GM21717 (cell line): ENCODE measurements at regions not wholly inside any gene's neighbourhood (a gene's known extent, or its start where the extent isn't known, plus 50 kb on each side); places are given as distances from the start of the nearest gene placed in this dataset.
"Not testable (repeated sequence)": the region's sequence is repeated elsewhere in the genome, so short reads cannot be mapped to it uniquely, and the experiment has no call there.

Source experiments
- ATAC-seq: cut with Tn5 transposase; IDR thresholded peaks from one replicate; pipeline ENCODE4 v1.9.1; 2021; ENCODE audit warnings: mild to moderate bottlenecking, moderate library complexity; ENCODE audit not compliant: unreplicated experiment

DNA sequence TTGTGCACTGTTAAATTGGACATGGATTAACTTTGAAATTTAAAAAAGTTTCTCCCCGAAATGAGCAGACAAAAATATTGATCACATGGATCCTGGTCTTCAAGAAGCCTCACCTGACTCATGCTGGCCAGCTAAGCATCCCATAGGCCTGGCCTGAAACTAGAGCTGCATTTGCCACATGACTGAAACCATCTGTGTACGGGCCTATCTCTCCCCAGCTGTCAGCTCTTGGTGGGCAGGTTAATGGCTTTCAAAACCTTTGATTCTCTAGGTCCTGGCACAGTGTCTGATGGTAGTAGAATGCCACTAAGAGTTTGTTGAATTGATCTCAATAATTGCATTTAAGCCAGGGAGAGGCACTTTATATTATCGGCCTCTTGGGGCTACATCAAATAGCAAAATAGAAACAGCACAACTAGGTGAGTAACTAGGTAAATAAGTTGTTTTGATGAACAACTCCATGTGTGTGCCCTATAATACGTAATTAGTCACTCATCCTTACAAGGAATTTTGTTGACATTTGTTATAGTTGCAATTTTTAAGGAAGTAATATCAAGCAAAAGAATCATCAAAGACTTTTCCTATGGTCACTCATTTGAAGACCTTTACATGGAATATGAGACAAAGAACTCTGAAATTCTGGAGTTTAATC is 251.1 kb downstream of the SP3 start:
- no peak for ATAC-seq

DNA sequence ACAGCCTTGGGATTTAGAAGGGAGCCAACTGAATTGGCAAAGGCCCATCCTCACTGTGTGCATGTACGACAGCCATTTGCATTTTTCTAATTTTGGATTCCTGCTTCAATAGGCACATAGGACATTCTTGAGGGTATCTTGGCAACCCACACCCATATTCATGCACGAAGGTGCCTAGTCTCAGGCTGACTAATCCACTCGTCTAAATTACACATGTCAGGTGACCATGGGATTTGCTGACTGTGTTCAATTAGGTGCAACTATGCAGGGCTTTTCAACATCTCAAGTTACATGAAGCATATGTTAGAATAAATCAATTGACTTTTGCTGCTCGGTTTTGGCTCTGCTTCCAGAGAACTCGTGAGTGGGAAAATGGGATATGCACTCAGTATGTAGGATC is 249.7 kb downstream of the SP3 start:
- no peak for ATAC-seq

DNA sequence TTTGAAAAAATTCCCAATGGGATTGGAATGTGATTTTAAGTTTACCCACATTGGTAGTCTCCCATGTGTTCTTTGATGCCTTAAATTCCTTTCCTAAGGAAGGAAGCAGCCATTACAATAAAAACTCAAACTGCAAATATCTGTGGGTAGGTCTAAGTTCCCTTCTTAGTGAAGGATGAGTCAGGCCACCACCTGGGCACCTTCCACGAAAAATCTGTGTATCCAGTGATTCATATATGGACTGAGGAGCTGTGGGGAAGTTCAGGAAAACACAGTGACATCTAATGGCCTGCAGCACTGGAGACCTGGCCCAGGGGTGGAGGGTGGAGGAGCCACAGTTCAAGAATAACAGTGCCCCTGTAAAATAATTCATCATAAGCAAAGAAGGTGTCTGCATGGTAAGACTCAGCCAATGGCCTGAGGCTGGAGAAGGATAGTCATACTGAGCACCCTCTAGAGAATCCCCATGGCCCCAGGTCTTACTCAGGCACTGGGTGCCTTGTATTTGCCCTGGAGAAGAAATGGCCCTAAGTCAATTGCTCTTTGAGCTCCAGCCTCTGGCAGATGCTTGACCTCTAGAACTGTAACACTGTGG is 248.6 kb downstream of the SP3 start:
- no peak for ATAC-seq

DNA sequence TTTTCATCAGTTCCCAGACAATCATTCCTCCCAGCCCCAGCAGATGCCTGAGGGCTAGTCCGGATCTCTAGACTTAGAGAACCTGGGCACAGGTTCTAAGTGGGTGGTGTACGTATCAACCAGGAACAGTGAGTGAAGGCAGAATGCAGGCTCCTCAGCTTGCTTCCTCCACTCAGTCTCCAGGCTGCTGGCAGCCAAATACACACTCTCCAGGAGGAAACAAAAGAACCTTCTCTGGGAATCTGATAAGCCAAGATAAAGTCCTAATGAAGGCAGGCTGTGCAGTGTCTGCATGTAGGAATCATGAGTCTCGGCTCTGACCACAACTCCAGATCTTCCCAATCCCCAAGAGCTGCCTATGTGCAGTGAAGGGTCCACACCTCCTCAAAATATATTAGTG is 245.7 kb downstream of the SP3 start:
- ATAC-seq = no peak

DNA sequence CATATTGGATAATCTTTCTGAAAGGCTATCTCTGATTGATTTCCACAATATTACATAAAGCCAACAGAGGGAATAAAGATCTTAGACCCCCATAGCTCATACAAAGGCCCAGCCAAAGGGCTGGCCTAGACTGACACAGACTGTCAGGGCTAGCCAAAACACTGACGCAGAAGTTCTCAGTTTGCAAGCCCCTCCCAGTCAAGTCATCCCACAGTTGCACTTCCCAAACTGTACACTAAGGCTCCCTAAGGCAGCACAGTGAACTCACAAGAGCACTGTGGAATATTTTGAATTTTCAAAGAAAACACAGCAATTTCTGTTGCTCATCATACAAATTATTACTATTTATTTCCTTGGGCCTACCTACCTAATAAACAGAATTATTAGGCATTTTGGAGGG is 244.9 kb downstream of the SP3 start:
- no peak for ATAC-seq

DNA sequence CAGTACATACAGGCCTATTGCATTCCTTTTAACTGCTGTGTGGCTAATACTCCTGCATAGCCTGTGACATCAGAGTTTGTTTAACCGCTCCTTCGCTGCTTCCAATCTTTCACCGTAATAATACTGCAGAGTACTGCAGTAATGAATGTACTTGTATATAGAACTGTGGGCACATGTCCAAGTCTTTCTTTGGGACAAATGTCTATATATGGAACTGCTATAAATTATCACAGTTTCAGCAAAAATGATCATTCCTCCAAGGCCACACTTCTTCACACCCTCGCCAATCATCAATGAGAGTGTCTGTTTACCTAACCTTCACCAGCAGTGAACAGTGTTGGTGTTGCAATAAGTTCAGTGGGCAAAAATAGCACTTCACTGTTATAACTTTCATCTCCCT is 230.4 kb downstream of the SP3 start:
- ATAC-seq = no peak

DNA sequence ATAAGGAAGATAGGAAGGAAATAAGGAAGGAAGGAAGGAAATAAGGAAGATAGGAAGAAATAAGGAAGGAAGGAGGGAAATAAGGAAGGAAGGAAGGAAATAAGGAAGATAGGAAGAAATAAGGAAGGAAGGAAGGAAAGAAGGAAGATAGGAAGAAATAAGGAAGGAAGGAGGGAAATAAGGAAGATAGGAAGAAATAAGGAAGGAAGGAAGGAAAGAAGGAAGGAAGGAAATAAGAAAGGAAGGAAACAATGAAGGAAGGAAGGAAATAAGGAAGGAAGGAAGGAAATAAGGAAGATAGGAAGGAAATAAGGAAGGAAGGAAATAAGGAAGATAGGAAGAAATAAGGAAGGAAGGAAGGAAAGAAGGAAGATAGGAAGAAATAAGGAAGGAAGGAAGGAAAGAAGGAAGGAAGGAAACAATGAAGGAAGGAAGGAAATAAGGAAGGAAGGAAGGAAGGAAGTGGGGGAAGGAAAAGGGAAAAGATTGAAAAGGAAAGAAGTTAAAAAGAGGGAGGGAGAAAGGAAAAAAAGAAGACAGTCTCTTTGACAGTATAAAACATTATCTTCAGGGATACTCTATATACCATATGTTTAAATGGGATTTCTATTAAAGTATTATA is 227.1 kb downstream of the SP3 start:
- ATAC-seq = not testable (repeated sequence)

DNA sequence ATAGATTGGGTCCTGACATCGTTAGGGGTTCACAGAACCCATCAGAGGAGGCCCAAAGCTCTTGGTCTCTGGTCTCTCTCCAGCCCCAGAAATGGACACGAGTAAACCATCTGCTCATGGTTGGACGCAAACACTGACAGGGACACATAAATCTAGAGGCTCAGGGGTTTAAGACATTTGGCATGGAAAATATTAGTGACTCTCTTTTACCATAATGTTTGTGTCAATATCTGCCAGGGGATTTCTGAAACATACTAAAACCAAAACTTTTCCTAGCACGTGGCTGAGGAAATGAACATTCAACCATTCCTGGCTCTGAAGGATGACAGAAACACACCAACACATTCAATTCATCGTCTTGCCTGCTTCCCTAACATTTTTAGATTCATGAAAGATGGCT is 226.2 kb downstream of the SP3 start:
- ATAC-seq = no peak

DNA sequence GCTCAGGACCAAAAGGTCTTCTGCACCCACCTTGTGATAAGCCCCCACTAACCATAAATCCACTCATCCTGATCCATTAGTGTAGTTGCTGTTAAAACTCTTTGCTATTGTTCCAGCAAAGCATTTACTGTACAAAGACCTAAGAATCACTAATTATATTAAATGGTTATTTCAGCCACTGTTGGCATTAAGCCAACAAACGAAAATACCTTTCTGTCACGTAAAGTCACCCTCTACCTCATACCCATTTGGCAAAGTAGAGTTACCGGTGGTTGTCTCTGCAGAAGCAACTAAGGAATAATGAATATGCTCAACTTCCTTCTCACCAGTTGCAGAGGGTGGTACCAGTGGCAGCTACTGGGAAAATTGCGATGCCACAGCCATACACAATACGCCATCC is 224.5 kb downstream of the SP3 start:
- ATAC-seq = no peak

DNA sequence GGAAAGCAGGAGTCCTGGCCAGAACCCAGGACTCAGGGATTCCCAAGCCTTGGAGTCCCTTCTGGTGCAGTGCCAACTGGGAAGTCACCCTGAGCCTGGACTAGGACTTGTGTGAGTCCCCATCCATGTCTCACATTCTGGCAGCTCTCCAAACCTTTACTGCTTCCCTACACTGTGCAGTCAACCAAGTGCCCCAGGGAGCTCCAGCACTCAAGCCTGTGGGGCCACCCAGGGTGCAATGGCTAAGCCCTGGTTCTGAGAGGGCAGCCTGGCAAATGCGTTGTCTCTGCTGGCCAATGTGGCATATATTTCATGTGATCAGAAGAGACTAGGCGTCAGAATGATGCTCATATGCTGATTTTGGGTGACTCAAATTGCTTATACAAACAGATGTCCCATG is 223.4 kb downstream of the SP3 start:
- ATAC-seq = no peak

DNA sequence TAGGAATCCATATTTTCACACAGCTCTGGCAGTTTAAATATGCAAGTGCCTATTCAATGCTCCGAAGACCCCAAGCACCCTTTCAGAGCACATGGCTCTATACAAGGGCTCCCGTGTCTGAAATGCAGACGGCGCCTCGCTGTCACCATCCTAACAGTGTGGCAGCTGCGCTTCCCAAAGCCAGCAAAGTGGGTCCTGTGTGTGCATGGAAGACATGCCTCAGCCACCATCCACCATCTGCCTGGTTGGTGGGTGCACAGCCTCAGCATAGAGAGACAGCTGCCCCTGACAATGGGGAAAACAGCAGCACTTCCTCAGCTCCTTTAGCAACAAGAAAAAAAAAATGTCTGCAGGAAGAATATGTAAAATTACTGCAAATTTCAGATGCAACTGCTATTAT is 218.1 kb downstream of the SP3 start:
- ATAC-seq = no peak

DNA sequence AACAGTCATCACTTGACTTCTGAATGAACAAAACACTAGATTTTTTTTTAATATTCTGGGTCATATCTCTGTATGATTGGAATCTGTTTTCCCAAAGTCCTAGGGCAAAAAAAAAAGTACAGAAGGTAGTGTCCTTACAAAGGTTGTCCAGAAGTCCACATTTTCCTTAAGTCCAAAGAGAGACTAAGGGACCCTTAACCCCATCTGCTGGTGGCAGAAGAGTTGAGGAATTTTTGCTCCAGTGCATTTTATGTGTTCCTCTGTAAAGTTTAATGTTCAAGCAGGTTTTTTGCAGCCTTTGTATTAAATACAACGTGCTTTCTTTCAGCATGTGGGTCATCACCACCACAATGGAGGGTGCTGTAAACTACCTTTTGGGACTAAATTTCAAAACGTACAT is 215.9 kb downstream of the SP3 start:
- ATAC-seq = no peak

DNA sequence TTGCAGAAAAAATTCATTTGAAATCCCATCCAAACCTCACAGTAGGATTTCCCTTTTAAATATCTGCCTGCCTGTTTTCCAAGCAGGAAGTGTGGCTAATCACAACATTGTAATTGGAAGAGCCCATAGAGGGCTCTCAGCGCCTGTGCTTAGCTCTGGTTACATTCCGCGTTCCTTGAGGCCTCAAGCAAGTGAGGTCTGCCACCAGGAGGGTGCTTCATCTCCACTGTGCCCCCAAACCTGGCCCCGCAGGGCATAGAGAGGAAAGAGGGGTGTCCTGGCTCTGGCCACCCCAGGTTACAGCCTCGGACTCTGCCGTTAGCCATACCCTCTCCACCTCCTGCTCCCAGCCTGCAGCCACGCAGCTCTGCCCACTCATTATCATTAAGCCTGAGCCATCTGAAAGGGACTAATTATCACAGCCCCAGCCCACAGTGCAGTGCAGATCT is 214.8 kb downstream of the SP3 start:
- ATAC-seq = no peak

DNA sequence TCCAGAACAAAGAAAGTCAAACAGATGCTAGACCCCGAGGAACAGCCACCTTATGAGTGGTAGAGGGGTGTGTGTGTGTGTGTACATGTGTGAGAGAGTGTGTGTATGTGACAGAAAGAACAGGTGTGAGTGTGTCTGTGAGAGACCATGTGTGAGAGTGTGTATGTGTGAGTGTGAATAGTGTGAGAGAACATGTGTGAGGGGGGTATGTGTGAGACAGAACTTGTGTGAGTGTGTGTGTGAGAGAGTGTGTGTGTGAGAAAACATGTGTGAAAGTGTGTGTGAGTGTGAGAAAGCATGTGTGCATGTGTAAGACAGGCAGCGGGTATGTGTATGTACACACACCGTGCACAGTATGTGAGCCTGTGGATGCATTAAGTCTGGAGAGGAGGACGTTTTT is 214.3 kb downstream of the SP3 start:
- ATAC-seq = no peak

DNA sequence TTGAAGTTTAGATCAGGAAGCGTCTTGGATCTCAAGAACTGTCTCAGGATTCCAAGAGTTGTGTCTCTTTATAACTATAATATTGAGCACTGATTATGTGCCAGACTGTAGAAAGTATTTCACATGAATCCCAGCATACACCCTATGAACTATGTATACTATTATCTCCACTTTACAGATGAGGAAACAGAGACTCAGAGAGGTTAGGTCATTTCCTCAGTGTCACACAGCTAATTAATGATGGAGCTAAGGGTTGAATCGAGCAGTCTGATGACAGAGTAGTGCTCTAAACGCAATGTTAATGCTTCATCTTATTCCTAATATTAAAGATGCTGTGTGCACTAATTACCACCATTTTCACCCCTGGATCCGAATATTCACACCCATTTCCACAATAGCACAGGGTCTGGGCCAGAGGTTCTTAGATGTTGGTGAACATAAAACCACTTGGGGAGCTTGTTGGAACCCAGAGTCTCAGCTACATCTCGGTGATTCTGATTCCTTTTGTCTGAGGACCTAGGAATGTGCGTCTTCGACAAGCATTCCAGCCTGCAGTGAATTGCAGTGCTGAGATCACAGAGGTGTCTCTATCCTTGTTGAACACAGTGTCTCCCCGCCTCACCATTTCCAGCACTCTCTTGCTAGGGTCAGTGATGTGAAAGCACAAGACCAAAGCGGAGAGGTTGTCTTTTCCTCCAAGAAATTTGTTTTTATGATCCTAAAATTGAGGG is 213.8 kb downstream of the SP3 start:
- no peak for ATAC-seq

DNA sequence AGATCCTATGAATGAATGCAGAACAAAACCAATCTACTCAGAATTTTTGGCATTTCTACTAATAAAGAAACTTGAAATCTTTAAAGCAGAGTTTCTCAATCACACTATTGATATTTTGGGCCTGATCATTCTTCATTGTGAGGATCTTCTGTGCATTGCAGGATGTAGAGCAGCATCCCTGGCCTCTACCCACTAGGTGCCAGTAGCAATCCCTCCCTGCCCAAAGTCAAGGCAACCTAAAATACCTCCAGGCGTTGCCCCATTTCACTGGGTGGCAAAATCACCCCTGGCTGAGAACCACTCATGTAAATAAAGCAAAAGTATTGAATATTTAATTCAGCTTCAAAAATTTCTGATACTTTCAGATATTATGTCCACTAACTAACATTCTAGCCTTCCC is 213.0 kb downstream of the SP3 start:
- no peak for ATAC-seq

DNA sequence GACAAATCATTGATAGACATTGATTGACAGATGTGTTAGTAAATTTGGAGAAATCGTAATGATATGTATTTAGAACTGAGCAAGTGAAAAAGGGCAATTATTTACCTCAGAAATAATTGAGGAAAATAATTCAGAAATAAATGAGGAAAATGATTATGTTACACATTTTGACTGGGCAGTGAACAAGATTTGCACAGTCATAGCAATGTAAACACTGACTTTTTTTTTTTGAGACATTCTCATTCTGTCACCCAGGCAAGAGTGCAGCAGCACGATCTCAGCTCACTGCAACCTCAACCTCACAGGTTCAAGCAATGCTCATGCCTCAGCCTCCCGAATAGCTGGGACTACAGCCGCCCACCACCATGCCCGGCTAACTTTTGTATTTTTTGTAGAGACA is 211.7 kb downstream of the SP3 start:
- no peak for ATAC-seq

DNA sequence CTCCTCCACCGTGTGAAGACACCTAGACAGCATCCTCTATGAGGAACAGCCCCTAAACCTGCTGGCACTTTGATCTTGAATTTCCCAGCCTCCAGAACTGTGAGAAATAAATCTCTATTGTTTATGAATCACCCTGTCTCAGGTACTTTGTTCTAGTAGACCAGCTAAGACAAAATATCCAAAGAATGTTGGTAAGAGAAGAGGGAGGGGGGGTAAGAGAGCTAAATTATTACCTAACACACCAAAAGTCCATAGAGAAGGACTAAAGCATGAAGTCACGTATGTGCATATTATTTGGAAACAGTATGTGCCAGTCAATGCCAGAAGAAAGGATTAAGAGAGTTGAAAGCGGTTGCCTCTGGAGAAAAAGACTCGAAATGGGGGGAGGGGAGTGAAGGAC is 211.0 kb downstream of the SP3 start:
- no peak for ATAC-seq

DNA sequence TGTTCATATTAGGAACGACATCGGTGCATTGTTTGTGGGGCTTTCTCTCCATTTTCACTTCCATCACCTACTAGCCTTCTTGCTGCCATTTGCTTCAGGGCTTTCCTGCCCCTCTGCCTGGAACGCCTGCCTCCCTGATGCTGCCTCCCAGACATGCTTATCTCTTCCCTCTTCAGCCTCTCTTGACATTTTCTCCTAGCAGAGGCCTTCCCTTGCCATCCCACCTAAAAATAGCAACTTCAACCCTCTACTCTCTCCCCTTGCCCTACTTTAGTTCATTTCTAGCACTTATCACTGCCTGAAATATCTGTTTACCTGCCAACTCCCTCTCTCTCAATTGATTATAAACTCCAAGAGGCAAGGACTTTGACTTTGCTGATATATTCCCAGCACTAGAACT is 210.3 kb downstream of the SP3 start:
- no peak for ATAC-seq

DNA sequence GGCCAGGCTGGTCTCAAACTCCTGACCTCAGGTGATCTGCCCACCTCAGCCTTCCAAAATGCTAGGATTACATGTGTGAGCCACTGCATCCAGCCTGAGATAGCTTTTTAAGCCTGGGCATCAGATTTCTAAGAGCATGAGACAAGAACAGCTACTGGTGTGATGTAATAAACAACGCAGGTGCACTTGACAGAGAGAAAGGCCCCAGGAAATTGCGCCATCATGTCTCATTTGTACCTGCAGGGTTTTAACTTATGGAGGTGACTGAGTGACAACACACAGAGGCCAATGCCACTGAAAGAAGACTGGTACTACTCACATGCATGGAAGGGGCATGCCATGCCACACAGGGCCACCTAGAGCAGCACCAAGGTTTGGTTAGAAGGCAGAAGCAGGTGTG is 209.4 kb downstream of the SP3 start:
- ATAC-seq = no peak

DNA sequence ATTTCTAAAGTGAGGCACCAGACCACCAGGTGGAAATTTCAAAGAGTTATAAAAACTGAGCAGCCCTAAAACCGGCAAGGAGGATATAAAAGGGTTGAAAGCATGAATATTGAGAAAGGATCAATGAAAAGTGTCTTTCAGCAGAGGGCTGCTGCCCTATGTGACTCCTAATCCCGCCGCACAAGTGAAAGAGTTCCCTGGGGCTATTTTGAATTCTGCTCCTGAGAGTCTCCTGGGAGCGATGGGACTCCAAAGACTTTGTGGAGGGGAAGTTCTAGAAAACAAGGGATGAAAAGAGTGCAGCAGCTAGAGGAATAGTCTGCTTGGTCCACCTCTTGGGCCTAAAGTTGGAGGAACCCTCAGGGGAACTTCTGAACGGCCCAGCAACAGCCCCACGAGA is 205.2 kb downstream of the SP3 start:
- no peak for ATAC-seq

DNA sequence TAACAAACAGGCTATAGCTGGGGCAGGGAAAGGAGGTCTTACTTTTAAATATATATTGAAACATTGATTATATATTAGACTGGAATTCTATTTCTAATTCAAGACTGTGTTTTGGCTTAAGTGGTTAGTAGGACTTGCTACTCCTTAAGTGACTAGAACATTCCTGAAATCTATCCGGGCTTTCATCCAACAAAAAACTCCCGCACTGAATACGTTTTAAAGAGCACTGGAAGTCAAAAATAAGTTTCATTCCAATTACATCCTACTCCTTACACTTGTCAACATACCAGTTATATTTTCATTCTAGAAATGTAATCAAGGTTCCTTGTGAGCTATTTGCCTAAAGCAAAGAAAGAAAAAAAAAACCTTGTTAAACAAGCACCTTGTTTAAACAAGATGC is 204.6 kb downstream of the SP3 start:
- no peak for ATAC-seq
